GM18498 (cell line): ENCODE measurements at regions not wholly inside any gene's neighbourhood (a gene's known extent, or its start where the extent isn't known, plus 50 kb on each side); places are given as distances from the start of the nearest gene placed in this dataset.
"Not testable (repeated sequence)": the region's sequence is repeated elsewhere in the genome, so short reads cannot be mapped to it uniquely, and the experiment has no call there.

ENCODE experiments used
- ATAC-seq: cut with Tn5 transposase; IDR thresholded peaks from one replicate; pipeline ENCODE4 v1.9.1; 2021; ENCODE audit warnings: mild to moderate bottlenecking, moderate library complexity; ENCODE audit not compliant: unreplicated experiment

DNA sequence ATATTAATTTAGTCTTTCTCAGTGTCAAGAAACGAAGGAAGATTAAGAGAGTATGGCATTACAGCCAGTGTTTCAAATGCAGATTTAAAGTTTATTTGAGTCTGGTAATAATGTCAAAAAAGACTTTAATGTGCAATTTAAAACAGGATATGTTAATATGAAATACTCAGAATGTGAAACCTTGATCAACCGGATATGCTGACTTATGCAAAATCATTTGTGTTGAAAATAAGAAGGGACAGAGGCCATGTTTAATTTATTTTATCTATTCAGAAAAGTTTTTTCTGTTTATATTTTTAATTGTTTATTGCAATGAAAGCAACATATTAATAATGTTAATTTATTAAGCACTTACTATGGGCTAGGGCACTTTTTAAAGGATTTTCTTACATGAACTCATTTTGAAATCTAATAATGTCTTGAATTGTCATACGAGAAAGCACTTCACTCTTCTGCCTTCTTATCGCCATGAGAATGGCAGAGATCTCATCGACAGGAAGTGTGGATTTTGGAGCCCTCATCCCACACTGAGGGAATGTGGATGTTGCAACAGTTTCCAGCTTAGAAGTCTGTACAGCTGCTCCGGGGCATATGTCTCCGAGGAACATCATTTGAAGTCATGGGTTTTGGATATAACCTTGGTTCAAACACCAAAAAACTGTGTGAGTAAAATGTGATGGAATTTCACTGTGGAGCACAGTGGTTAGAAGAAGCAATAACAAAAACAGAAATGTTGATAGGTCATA, 1410.4 kb downstream of the EPHA7 start:
- no peak for ATAC-seq

DNA sequence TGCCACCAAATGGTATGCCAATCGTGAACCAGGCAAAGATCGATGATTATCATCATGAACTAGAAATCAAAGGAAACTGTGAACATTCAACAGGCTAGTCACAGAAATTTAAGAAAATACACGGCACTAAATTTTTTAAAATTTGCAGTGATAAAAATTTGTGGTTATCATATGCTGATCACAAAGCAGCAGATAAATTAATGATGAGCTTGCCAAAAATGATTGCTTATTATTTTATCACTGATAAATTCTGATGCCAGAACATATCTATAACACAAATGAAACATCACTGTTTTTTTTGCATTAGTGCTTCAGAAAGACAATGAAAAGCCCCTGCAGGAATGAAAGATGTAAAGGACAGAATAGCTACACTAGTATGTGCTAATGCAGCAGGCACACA, 1413.2 kb upstream of the MAP3K7 start:
- no peak for ATAC-seq

DNA sequence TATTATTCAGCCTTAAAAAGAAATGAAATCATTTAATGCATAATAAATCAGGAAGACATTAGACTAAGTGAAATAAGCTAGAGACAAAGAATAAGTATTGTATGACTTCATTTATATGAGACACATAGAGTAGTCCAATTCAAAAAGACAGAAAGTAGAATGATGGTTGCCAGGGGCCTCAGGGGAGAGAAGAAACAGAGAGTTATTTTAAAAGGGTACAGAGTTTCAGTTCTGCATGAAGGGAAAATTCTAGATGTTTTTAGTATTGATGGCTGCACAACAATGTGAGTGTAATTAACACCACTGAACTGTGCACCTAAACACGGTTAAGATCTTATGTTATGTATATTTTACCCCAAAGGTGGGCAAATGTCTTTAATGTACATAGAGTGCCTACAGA, 1407.9 kb upstream of the MAP3K7 start:
- ATAC-seq, result no peak

DNA sequence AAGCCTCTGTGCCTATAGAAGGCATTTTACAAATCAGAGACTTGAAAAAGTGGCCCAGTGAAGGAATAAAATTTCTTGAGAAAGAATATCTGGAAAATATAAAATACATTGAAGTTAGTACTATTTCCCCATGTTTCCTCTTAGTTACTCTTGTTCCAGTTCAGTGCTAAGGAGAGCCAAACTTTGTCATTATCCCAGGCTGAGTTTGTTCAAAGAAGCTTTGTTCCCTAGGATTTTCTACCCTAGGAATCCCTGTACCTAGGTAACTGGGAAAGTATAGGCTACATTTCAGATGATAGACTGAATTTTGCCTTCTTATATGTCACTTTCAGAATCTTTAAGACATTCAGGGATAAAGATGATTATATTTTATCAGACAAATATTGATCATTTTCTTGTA, 1395.7 kb upstream of the MAP3K7 start:
- ATAC-seq, result no peak

DNA sequence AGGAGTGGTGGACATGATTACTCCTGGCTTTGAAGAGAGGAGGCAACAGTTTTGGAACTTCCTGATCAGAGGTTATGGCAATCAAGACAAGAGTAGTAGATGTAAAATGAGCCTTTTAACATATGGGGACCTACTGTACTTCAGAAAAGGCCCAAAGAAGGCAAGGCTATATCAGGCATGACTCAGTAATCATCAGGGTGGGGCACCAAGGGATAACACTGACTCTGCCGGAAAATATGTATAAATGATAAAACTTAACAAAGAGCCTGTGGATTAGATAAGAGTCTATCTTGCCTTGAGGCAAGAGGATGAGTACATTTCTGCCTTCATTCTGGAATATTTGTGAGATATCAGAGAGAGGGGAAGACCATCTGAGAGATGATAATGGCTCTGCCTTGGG, 1389.9 kb upstream of the MAP3K7 start:
- no peak for ATAC-seq

DNA sequence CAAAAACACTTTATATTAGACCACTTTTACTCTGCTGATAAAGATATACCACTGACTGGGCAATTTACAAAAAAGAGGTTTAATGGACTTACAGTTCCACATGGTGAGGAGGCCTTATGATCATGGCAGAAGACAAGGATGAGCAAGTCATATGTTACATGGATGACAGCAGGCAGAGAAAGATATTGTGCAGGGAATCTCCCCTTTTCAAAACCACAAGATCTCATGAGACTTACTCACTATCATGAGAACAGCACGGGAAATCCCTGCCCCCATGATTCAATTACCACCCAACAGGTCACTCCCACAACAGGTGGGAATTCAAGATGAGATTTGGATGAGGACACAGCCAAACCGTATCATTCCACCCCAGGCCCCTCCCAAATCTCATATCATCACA, 1383.8 kb upstream of the MAP3K7 start:
- no peak for ATAC-seq

DNA sequence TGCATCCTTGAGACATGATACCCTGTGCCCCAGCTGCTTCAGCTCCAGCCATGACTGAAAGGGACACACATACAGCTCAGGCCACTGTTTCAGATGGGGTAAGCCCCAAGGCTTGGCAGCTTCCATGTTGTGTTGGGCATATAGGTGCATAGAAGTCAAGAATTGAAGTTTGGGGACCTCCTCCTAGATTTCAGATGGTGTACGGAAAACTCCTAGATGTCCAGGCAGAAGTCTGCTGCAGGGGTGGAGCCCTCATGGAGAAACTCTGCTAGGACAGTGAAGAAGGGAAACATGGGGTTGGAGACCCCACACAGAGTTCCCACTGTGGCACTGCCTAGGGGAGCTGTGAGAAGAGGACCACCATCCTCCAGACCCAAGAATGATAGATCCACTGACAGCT, 1379.0 kb upstream of the MAP3K7 start:
- ATAC-seq, result no peak

DNA sequence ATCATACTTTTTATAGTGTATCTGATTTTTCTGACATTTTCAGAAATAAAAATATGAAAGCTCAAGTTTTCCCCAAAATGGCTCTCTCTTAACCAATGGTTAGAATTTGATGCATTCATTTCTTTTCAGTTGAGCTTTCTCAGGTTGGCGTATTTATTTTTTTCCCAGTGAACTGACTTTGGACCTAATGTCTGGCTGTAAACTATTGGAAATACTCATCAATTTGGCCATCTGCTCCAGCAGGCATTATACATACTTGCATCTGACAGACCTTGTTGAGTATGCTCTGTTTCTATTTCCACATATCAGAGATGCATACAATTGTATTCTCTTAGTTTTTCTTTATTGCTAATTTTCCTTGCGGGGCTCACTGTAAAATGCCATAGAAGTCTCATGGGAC, 1374.8 kb upstream of the MAP3K7 start:
- no peak for ATAC-seq

DNA sequence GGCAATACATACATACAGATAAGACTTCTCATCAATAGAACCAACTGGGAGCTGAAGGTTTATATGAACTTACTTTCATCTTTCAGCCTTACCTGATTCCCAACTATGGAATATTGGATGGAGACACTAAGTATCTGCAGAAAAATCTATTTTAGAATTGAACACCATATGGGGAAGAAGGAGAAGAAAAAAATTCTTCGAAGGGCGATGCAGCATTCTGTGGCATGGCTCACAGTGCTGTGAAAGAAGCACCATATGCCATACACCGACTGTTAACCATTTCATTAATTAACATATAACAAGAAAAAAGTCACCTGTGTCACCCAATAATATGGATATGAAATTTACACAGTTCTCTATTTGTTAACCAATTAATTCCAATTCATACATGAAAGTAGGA, 1374.4 kb upstream of the MAP3K7 start:
- no peak for ATAC-seq

DNA sequence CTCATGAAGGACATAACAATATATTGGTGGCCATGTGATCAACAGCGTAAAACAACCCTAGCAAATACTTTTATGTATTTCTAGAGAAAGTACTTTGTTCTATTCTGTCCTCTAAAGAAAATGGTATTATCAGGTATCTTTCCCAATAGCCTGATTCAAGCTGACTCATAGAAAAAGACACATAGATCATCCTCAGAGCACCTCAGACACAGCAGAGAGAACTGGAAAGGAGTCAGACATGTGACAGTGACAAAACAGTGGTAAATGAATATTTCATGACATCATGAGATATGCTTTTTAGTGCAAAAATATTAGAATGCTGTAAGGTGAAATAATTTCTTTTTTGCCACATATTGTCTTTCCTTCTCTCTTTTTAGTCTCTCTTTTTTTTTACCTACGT, 1355.0 kb upstream of the MAP3K7 start:
- no peak for ATAC-seq

DNA sequence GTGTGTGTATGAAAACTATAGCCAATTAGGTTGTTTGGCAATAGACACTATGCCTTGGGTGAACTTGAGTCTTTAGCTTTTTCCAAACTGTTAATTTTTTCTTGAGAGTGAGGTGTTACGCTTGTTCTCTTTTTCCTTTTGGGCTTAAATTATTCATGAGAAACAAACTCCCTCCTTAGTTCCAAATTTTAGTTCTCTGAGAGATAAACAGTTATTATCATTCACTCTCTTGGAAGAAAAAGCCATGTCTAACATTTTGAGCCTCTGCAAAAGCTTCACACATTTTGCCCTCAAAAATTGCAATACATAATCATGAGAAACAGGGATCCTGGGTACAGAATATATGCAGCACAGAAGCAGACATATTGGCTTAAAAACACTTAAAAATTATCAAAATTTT, 1353.9 kb upstream of the MAP3K7 start:
- ATAC-seq, result no peak

DNA sequence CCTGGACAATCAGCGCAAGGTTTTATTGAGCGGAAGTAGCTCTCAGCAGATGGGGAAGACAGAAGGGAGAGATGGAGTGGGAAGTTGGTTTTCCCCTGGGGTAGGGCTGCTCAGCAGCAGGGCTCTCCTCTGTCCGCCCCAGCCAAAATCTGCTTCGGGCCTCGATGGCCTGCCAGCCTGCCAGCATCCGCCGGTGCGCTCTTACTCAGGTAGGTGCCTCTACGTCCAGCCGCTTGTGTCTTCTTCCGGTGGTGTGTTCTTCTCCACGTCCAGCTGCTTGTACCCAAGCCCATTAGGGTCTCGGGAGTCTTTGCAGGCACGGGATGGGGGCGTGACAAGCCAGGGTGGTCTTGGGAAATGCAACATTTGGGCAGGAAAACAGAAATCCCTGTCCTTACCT, 1340.0 kb upstream of the MAP3K7 start:
- ATAC-seq, result no peak

DNA sequence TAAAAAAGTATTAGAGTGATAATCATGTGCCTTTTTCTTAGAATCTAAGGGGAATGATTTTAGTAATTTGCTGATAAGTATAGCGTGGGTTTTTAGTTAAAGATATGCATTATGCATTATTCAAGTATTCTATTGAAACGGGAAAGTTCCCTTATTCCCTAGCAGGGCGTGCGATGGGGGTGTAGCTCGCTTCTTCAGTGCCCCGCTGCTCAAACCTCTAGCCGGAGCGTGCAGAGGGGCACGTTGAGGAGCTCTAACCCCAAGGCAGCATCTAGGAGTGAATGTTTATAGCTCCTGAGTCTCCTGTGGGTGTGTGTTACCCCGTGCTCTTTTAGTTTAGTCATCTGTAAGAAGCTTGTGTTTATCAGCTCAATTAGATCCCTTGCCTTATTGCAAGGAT, 1339.5 kb upstream of the MAP3K7 start:
- no peak for ATAC-seq

DNA sequence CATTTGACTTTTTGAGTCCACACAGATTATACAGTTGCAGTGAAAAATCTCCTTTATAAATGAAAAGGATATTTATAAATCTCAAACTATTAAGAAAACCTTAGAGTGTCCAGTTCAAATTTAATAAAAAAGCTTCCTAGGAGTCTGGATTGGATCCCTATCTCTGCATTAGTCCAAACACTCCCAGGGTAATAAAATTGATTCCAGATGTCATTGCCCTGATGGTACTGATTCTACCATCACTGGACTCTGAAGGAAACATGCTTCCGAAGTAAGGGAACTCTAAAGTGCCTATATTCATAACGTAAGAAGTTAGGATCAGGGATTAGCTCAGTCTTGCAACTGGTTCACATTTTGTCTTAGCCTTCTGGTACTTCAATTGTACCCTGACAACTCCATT, 1325.1 kb upstream of the MAP3K7 start:
- no peak for ATAC-seq

DNA sequence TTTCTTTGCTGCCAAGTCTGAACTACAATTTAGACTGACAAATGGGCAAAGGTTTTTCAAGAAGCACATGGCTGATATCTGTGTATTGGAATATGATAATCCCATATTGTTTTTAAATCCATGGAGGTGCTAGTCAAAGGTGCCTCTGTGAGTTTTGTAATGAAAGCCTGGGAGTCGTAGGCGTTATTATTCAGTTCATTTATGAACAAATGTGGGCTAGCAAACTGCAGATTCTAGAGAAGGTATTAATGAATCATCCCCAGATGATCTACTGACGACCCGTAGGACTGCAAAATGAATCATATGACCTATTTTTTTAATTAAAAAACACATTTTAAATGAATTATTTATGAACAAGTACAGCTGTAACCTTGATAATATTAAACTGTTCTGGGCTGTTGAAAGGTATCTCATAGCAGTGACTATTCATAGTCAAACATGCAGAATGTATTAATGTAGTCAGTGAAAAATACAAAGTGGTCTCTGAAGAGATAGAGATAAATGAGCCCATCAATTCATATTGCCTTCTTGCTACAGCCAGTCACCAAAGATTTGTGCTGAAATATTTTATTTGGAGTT, 1317.8 kb upstream of the MAP3K7 start:
- no peak for ATAC-seq

DNA sequence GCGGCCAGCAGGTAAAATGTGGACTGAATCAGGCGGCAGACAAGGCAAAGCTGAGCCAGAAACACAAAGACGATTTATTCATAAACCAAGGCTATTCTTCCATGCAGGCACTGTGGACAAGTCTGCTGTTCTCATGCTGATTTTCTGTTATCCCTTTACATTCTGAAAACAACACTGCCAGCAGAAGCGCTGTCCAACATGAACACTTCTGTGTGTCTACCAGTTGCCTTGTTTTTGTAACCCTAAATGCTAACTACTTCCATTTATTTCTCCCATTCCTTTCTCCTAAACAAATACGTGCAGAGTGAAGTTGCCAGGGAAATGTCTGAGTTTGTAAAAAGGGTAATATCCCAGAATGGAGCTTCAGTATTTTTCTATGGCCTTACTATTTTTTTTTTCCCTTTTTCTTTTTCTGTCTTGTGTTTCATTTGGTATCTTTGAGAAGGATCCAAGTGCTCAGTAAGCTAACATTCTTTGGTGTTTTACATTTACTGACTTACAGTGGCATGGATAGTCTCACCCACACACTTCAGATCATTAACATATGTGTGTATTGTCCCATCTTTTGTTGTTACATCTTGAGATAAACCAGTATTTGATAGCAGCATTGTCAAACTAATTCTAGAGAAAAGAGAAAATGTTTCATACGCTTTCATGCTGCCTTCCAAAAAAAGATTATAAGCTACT, 1308.9 kb upstream of the MAP3K7 start:
- no peak for ATAC-seq

DNA sequence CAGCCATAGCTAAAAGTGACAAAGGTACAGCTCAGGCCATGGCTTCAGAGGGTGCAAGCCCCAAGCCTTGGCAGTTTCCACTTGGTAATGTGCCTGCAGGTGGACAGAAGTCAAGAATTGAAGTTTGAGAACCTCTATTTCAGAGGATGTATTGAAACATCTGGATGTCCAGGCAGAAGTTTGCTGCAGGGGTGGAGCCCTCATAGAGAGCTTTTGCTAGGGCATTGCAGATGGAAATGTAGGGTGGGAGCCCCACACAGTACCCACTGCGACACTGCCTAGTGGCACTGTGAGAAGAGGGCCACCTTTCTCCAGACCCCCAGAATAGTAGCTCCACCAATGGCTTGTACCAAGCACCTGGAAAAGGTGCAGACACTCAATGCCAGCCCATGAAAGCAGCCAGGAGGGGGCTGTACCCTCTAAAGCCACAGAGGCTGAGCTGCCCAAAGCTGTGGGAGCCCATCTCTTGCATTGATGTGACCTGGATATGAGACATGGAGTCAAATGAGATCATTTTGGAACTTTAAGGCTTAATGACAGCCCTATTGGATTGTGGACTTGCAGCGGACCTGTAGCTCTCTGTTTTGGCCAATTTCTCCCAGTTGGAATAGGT, 1299.4 kb upstream of the MAP3K7 start:
- no peak for ATAC-seq

DNA sequence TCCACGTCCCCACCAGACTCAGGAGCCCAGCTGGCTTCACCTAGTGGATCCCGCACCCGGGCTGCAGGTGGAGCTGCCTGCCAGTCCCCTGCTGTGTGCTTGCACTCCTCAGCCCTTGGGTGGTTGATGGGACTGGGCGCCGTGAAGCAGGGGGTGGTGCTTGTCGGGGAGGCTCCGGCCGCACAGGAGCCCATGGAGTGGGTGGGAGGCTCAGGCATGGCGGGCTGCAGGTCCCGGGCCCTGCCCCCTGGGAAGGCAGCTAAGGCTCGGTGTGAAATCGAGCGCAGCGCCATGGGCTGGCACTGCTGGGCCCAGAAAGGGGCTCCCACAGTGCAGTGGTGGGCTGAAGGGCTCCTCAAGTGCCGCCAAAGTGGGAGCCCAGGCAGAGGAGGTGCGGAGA, 1294.9 kb upstream of the MAP3K7 start:
- not testable (repeated sequence) for ATAC-seq

DNA sequence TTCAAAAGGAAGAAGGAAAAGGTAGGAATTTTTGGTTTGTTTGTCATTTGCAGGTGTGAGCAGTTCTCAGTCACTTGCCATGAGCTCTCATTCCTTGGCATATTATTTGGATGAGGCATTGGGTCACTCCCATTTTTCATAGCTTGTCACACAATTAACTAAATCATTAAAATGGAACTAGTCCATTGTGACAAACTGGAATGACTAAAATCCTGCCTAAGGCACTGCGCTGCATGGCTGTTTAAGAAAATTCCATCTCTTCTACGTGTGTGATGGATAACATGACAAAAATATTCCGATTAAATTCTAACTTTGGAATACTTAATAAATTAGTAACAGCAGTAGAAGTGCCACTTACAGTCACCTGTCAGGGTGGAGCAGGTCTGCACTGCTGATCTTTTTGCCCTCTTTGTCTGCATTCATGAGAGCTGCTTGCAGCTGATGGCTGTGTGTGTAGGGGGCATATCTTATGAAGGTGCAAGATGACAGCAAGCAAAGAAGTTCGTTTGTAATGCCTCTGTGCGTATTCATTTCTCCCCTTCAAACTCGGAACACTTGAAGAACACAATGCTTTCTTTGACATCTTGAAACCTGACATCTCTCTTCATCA, 1292.6 kb upstream of the MAP3K7 start:
- no peak for ATAC-seq

DNA sequence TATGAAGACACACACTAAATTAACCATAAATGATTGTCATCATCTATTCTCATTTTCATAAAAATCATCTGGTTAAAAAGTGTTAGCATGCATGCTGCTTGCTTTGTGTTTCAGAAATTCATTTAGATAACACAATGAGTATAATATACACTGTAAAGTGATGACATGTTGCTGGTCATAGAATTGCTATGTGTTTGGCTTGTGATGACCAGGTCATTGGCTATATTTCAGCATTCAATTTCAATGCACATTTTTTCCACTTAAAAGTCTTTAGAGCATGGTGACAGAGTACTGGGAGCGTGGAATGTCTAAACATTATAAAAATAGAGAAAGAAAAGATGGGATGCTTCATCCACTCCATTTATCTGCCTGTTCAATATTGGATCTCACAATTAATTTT, 1291.1 kb upstream of the MAP3K7 start:
- ATAC-seq, result no peak

DNA sequence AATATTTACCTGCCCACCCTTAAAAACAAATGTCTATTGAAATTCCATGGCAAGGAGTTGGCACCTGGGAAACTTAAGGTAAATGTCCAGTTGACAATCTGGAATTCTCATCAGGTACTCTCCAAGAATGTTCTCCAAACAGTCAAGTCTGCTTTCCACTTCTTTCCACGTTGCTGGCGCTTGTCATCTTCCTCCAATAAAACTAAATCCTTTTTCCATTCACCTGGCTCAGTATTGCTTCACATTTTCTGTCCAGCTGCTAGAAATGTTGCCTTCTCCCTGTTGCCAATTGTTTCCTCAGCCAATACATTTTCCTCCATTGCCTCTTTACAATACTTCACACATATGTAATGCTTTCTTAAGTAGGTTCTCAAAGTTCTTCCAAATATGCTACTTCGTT, 1288.1 kb upstream of the MAP3K7 start:
- no peak for ATAC-seq
